IMR-90 (cell line): ENCODE measurements at regions not wholly inside any gene's neighbourhood (a gene's known extent, or its start where the extent isn't known, plus 50 kb on each side); places are given as distances from the start of the nearest gene placed in this dataset.

Source experiments
- CEBPB ChIP-seq: IDR thresholded peaks from 2 replicates; pipeline ENCODE4 v1.6.1; 2012; ENCODE audit warnings: low read depth, low read length, improper control_type of control experiment
- CHD1 ChIP-seq: IDR thresholded peaks from 2 replicates; pipeline ENCODE4 v1.6.1; 2012; ENCODE audit warnings: low read depth, low read length, improper control_type of control experiment
- CTCF ChIP-seq: conservative IDR thresholded peaks from 2 replicates; pipeline ENCODE4 v1.5.1; 2012; ENCODE audit warnings: mild to moderate bottlenecking, low read depth, low read length, improper control_type of control experiment
- MXI1 ChIP-seq: IDR thresholded peaks from 2 replicates; pipeline ENCODE4 v1.6.1; 2012; ENCODE audit warnings: low read depth, mild to moderate bottlenecking, low read length, moderate library complexity, borderline replicate concordance
- POLR2A ChIP-seq: IDR thresholded peaks from 2 replicates; pipeline ENCODE4 v1.6.1; 2012; ENCODE audit warnings: mild to moderate bottlenecking, low read depth, low read length
- RCOR1 ChIP-seq: IDR thresholded peaks from 2 replicates; pipeline ENCODE4 v1.6.1; 2012; ENCODE audit warnings: mild to moderate bottlenecking, low read length, improper control_type of control experiment; ENCODE audit not compliant: insufficient replicate concordance
- RFX5 ChIP-seq: IDR thresholded peaks from 2 replicates; pipeline ENCODE4 v1.8.0; 2012; ENCODE audit warnings: low read depth, mild to moderate bottlenecking, low read length, moderate library complexity

- TF ChIP-seq CTCF: no peak
- TF ChIP-seq CHD1: no peak
- no peak for TF ChIP-seq POLR2A
- no peak for TF ChIP-seq CEBPB
- no peak for TF ChIP-seq MXI1
- TF ChIP-seq RFX5: no peak
- no peak for TF ChIP-seq RCOR1
Observed at GRCh38 chr1:188314557-188315137, 1485.9 kb downstream of the PLA2G4A start.
